ENCODE measurements at regions not wholly inside any gene's neighbourhood (a gene's known extent, or its start where the extent isn't known, plus 50 kb on each side); places are given as distances from the start of the nearest gene placed in this dataset.

- Histone ChIP-seq H2AK5ac (ENCODE audit: low read length, severe bottlenecking) (no peak overlapping the region), H3K9ac (ENCODE audit: low read length) (no peak overlapping the region), H3K14ac (ENCODE audit: low read length in 2 of 2) (no peak overlapping the region), H3K9me3 (ENCODE audit: control insufficient read depth, low read length) (no peaks in the 10 kb centered on the region), H3K4me3 (ENCODE audit: insufficient read depth in 1 of 2, low read depth in 1 of 2, low read length in 2 of 2) (no peak overlapping the region), H3K4me1 (ENCODE audit: control insufficient read depth, insufficient read depth, low read depth, low read length) (peaks cover 2% of the 10 kb centered on the region), H3K23ac (ENCODE audit: low read length in 2 of 2) (no peak overlapping the region), H3K27me3 (ENCODE audit: control insufficient read depth in 1 of 2, insufficient read depth in 1 of 2, low read length in 2 of 2) (no peaks in the 10 kb centered on the region), H3K4ac (ENCODE audit: low read depth in 1 of 2, low read length in 2 of 2) (no peak overlapping the region), H3K36me3 (ENCODE audit: control insufficient read depth in 1 of 2, insufficient read depth in 2 of 2, low read depth in 1 of 2, low read length in 2 of 2) (no peaks in the 10 kb centered on the region), H3K27ac (ENCODE audit: low read length, poor library complexity, severe bottlenecking) (no peak overlapping the region), H4K8ac (ENCODE audit: low read length) (no peak overlapping the region), H2BK12ac (ENCODE audit: low read length in 2 of 2) (no peak overlapping the region), H2BK120ac (ENCODE audit: low read depth, low read length) (no peak overlapping the region), H3K4me2 (ENCODE audit: low read length, poor library complexity, severe bottlenecking) (no peak overlapping the region), H3K79me1 (replicated peaks; ENCODE audit: low read length, poor library complexity, severe bottlenecking) (no peaks in the 10 kb centered on the region), H2BK5ac (ENCODE audit: low read depth, low read length, poor library complexity, severe bottlenecking) (no peak overlapping the region), H3K18ac (ENCODE audit: low read depth in 1 of 2, low read length in 2 of 2) (no peak overlapping the region), H2BK15ac (ENCODE audit: low read depth, poor library complexity, severe bottlenecking) (no peak overlapping the region), H4K91ac (ENCODE audit: low read length) (no peak overlapping the region), H2AFZ (ENCODE audit: low read depth, low read length) (no peak overlapping the region)
- WGBS, result 50% methylated on average over 1 of the region's 1 CpG
- DNase-seq, result no peak
Observed at GRCh38 chr6:127019828-127020227, 98.6 kb upstream of the RSPO3 start.

GRCh38 chr6:127022302-127022701 is 96.2 kb upstream of the RSPO3 start:
- Histone ChIP-seq H2BK15ac (ENCODE audit: low read depth, poor library complexity, severe bottlenecking) (no peak overlapping the region), H3K36me3 (ENCODE audit: control insufficient read depth in 1 of 2, insufficient read depth in 2 of 2, low read depth in 1 of 2, low read length in 2 of 2) (no peaks in the 10 kb centered on the region), H3K23ac (ENCODE audit: low read length in 2 of 2) (no peak overlapping the region), H4K91ac (ENCODE audit: low read length) (no peak overlapping the region), H4K8ac (ENCODE audit: low read length) (no peak overlapping the region), H3K9ac (ENCODE audit: low read length) (no peak overlapping the region), H3K4ac (ENCODE audit: low read depth in 1 of 2, low read length in 2 of 2) (no peak overlapping the region), H2AFZ (ENCODE audit: low read depth, low read length) (no peak overlapping the region), H3K4me3 (ENCODE audit: insufficient read depth in 1 of 2, low read depth in 1 of 2, low read length in 2 of 2) (no peak overlapping the region), H3K18ac (ENCODE audit: low read depth in 1 of 2, low read length in 2 of 2) (no peak overlapping the region), H3K27me3 (ENCODE audit: control insufficient read depth in 1 of 2, insufficient read depth in 1 of 2, low read length in 2 of 2) (no peaks in the 10 kb centered on the region), H3K9me3 (ENCODE audit: control insufficient read depth, low read length) (no peaks in the 10 kb centered on the region), H3K4me1 (ENCODE audit: control insufficient read depth, insufficient read depth, low read depth, low read length) (peaks cover 2% of the 10 kb centered on the region), H2BK5ac (ENCODE audit: low read depth, low read length, poor library complexity, severe bottlenecking) (no peak overlapping the region), H2AK5ac (ENCODE audit: low read length, severe bottlenecking) (no peak overlapping the region), H3K79me1 (replicated peaks; ENCODE audit: low read length, poor library complexity, severe bottlenecking) (no peaks in the 10 kb centered on the region), H2BK12ac (ENCODE audit: low read length in 2 of 2) (no peak overlapping the region), H3K14ac (ENCODE audit: low read length in 2 of 2) (no peak overlapping the region), H3K27ac (ENCODE audit: low read length, poor library complexity, severe bottlenecking) (no peak overlapping the region), H2BK120ac (ENCODE audit: low read depth, low read length) (no peak overlapping the region), H3K4me2 (ENCODE audit: low read length, poor library complexity, severe bottlenecking) (no peak overlapping the region)
- 14% methylated on average over 5 of the region's 7 CpGs for whole genome bisulfite sequencing
- peak; percentile 53 for DNase-seq

- no peak overlapping the region for H3K27ac ChIP-seq (ENCODE audit: low read length, poor library complexity, severe bottlenecking)
- WGBS, result 100% methylated on average over 1 of the region's 1 CpG
- H3K4me1 ChIP-seq (ENCODE audit: control insufficient read depth, insufficient read depth, low read depth, low read length), result peaks cover 2% of the 10 kb centered on the region
- no peak overlapping the region for H2BK12ac ChIP-seq (ENCODE audit: low read length in 2 of 2)
- no peak overlapping the region for H3K4ac ChIP-seq (ENCODE audit: low read depth in 1 of 2, low read length in 2 of 2)
- H3K4me2 ChIP-seq (ENCODE audit: low read length, poor library complexity, severe bottlenecking), result no peak overlapping the region
- H3K36me3 ChIP-seq (ENCODE audit: control insufficient read depth in 1 of 2, insufficient read depth in 2 of 2, low read depth in 1 of 2, low read length in 2 of 2), result no peaks in the 10 kb centered on the region
- no peak for DNase-seq
- H4K8ac ChIP-seq (ENCODE audit: low read length), result no peak overlapping the region
- H3K4me3 ChIP-seq (ENCODE audit: insufficient read depth in 1 of 2, low read depth in 1 of 2, low read length in 2 of 2), result no peak overlapping the region
- no peak overlapping the region for H3K14ac ChIP-seq (ENCODE audit: low read length in 2 of 2)
- H4K91ac ChIP-seq (ENCODE audit: low read length), result no peak overlapping the region
- no peak overlapping the region for H3K23ac ChIP-seq (ENCODE audit: low read length in 2 of 2)
- no peaks in the 10 kb centered on the region for H3K27me3 ChIP-seq (ENCODE audit: control insufficient read depth in 1 of 2, insufficient read depth in 1 of 2, low read length in 2 of 2)
- no peak overlapping the region for H2BK5ac ChIP-seq (ENCODE audit: low read depth, low read length, poor library complexity, severe bottlenecking)
- H2AK5ac ChIP-seq (ENCODE audit: low read length, severe bottlenecking), result no peak overlapping the region
- H3K79me1 ChIP-seq (replicated peaks; ENCODE audit: low read length, poor library complexity, severe bottlenecking), result no peaks in the 10 kb centered on the region
- no peaks in the 10 kb centered on the region for H3K9me3 ChIP-seq (ENCODE audit: control insufficient read depth, low read length)
- no peak overlapping the region for H3K18ac ChIP-seq (ENCODE audit: low read depth in 1 of 2, low read length in 2 of 2)
- H3K9ac ChIP-seq (ENCODE audit: low read length), result no peak overlapping the region
- no peak overlapping the region for H2AFZ ChIP-seq (ENCODE audit: low read depth, low read length)
- no peak overlapping the region for H2BK15ac ChIP-seq (ENCODE audit: low read depth, poor library complexity, severe bottlenecking)
- H2BK120ac ChIP-seq (ENCODE audit: low read depth, low read length), result no peak overlapping the region
Observed at GRCh38 chr6:127023001-127023778, 95.3 kb upstream of the RSPO3 start.

GRCh38 chr6:127026247-127026646 is 92.2 kb upstream of the RSPO3 start:
- Histone ChIP-seq H3K23ac (ENCODE audit: low read length in 2 of 2) (no peak overlapping the region), H2BK5ac (ENCODE audit: low read depth, low read length, poor library complexity, severe bottlenecking) (no peak overlapping the region), H2BK15ac (ENCODE audit: low read depth, poor library complexity, severe bottlenecking) (no peak overlapping the region), H3K18ac (ENCODE audit: low read depth in 1 of 2, low read length in 2 of 2) (no peak overlapping the region), H3K4ac (ENCODE audit: low read depth in 1 of 2, low read length in 2 of 2) (no peak overlapping the region), H3K9me3 (ENCODE audit: control insufficient read depth, low read length) (no peaks in the 10 kb centered on the region), H3K4me2 (ENCODE audit: low read length, poor library complexity, severe bottlenecking) (no peak overlapping the region), H3K14ac (ENCODE audit: low read length in 2 of 2) (no peak overlapping the region), H3K4me3 (ENCODE audit: insufficient read depth in 1 of 2, low read depth in 1 of 2, low read length in 2 of 2) (no peak overlapping the region), H3K27ac (ENCODE audit: low read length, poor library complexity, severe bottlenecking) (no peak overlapping the region), H2BK120ac (ENCODE audit: low read depth, low read length) (no peak overlapping the region), H2BK12ac (ENCODE audit: low read length in 2 of 2) (no peak overlapping the region), H3K27me3 (ENCODE audit: control insufficient read depth in 1 of 2, insufficient read depth in 1 of 2, low read length in 2 of 2) (no peaks in the 10 kb centered on the region), H2AFZ (ENCODE audit: low read depth, low read length) (no peak overlapping the region), H3K79me1 (replicated peaks; ENCODE audit: low read length, poor library complexity, severe bottlenecking) (no peaks in the 10 kb centered on the region), H3K9ac (ENCODE audit: low read length) (no peak overlapping the region), H4K8ac (ENCODE audit: low read length) (no peak overlapping the region), H3K4me1 (ENCODE audit: control insufficient read depth, insufficient read depth, low read depth, low read length) (no peaks in the 10 kb centered on the region), H2AK5ac (ENCODE audit: low read length, severe bottlenecking) (no peak overlapping the region), H3K36me3 (ENCODE audit: control insufficient read depth in 1 of 2, insufficient read depth in 2 of 2, low read depth in 1 of 2, low read length in 2 of 2) (no peaks in the 10 kb centered on the region), H4K91ac (ENCODE audit: low read length) (no peak overlapping the region)
- no peak for DNase-seq
- 100% methylated on average over 1 of the region's 1 CpG for WGBS

All from mesenchymal stem cell (in vitro differentiated cells and primary cell).